Activated CD8-positive, alpha-beta memory T cell treated with anti-CD3 and anti-CD28 coated beads for 36 hours (primary cell): ENCODE measurements at regions not wholly inside any gene's neighbourhood (a gene's known extent, or its start where the extent isn't known, plus 50 kb on each side); places are given as distances from the start of the nearest gene placed in this dataset.
"Not testable (repeated sequence)": the region's sequence is repeated elsewhere in the genome, so short reads cannot be mapped to it uniquely, and the experiment has no call there.

Experiments used
- CTCF ChIA-PET: fragments of 350-600 bp; sonication (Branson Sonifier 250); formaldehyde crosslinking; loops from one replicate; lab custom pipeline; 2021; ENCODE audit warnings: antibody characterized with exemption; lab: Charles Lee
- POLR2A ChIA-PET: fragments of 350-600 bp; sonication (Branson Sonifier 250); formaldehyde crosslinking; loops from one replicate; lab custom pipeline; 2021; ENCODE audit warnings: antibody characterized with exemption; lab: Charles Lee

DNA sequence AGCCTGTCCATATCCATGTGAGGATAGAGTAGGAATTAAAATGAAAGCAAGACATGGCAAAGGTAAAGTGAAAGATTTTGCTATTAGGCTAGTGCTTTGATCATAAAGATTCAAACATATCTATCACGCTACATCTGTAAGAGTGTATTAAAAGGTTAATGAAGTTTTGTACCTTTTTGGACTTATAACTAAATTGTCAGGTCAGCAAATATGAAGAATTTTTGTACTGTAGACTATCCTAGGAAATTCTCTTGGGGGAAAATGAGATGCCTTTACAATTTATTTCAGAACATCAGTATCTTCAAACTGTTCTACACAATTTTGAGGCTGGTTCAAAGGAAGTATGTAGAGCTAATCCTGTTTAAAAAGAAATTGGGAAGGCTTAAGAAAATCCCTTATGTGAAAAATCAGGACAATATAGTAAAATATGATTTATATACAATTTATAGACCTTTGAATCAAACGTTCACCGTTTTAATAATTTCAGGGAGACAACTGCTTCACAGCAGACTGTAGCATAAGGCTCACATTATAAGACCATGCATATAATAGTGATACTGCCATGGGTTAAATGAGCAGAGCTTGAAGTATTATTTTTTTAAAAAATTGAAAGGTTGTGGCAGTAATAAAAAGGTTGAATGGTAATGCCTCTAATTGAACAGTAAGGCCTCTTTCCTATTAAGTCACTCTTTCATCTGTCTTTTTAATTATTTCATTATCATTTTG, 639.5 kb upstream of the ARRDC3 start:
- CTCF ChIA-PET = no interaction called here

DNA sequence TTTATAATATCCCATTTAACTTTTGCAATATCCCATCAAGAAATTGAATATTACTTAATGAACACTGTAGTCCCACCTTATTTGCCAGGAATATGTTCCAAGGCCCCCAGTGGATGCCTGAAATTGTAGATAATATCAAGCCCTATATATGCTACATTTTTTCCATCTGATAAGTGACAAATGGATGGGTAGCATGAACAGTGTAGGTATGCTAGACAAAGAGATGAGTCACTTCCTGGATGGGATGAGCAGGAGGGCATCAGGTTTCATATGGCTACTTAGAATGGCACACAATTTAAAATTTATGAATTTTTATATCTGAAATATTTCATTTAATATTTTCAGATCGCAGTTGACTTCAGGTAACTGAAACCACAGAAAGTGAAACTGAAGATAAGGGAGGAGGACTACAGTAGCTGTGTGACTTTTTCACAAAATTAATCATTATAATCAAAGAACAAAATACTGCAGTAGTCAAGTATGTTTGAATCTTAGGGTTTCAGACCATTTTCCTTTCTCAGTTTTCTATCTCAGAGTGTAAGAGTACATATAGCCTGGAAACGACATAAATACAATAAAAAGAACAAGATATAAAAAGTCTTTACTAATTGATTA, 636.4 kb upstream of the ARRDC3 start:
- CTCF ChIA-PET = no interaction called here
- POLR2A ChIA-PET = no interaction called here

More for the DNA sequence above, 639.5 kb upstream of the ARRDC3 start:
- POLR2A ChIA-PET = no interaction called here

GRCh38 chr5:92017776-92018175, 634.7 kb upstream of the ARRDC3 start:
- ChIA-PET POLR2A (no interaction called here), CTCF (no interaction called here)

- CTCF ChIA-PET, POLR2A ChIA-PET: not testable (repeated sequence)
Measured at GRCh38 chr5:92011845-92012244, 628.7 kb upstream of the ARRDC3 start.

DNA sequence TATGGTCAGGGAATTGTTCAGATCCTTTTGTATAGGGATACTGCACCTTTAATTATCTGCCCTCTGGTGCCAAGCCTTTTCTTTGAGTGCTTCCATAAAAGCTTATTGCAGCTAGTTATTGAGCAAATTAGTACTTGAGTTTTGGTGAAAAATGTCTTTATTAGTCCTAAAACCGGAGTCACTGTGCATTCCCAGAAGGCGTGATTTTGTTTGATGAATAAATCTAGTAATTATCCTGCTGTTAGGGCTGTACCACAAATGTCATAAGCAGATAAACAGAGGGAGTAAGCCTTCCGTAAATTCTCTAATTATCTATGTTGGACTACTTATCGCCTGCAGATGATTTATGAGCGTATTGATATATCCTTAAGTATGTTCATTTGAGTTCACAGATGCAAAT, 620.7 kb upstream of the ARRDC3 start:
- POLR2A ChIA-PET = no interaction called here

DNA sequence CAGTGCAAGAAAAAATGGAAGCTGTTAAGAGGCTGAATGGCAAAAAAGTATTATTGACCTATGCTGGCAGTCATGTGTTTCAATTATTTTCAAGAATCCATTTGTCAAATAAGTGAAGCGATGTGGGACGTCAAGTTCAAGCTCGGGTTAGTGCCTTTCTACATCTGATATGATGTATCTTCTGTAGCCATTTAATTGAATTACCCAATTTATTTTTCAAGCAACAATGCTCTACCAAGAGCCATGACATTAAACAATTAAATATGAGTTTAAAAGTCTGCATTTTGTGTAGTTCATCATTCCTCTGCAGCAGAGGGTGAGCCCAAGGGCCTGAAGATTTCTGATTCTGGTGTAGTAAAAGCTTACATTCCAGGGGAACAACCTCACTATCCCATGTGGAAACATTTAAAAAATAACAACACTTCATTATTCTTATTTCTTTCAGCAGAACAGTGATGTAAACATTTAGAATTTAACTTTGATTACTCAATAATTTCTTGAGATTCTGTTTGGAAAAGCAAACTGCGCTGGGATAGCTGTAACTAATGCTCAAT, 619.7 kb upstream of the ARRDC3 start:
- ChIA-PET POLR2A (no interaction called here), CTCF (no interaction called here)

More for the DNA sequence above, 620.7 kb upstream of the ARRDC3 start:
- CTCF ChIA-PET = no interaction called here

DNA sequence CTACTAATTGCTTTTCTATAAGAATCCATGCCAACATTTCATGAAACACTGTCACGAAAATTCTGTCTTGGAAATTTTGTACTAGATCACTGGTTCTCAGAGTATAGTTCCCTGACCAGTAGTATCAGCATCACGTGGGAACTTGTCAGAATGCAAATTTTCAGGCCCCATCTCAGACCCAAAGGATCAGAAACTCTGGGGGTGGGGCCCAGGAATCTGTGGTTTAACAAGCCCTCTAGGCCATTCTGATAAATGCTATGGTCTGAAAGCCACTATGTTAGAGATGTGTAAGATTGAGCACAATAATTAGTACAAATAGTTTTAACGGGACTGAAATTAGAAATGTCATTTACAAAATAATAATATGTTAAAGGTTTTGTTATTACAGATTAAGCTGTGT, 615.7 kb upstream of the ARRDC3 start:
- ChIA-PET POLR2A (no interaction called here), CTCF (no interaction called here)

- POLR2A ChIA-PET = no interaction called here
- CTCF ChIA-PET = no interaction called here
Measured at GRCh38 chr5:91983869-91984268, 600.8 kb upstream of the ARRDC3 start.

DNA sequence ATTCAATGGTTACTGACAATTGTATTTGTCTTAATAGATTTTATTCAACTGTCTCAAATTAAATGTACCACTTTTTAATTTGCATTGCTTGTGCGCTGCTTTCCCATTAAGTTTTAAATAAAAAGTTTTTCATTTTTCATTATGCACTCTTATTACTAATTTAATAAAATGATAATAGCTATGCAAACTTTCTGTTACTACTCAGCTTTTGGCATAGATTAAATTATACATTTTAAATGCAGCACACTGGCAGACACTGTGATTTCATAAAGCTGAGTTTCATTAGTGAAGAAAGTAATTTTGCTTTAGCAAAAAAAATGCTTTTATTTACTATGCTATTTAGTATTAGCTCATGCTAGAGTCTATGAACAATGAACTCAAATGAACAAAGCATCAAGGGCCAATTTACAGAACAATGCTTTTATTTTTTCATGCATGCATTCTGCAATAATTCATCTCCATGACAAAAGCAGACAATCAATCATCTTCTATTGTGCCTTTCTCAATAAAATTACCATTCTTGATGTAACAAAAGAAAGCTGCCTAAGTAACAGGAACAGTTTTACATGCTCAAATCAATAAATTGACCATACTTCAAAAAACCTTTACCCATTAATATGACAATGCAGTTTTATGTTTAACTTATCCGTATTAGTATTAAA, 595.2 kb upstream of the ARRDC3 start:
- ChIA-PET POLR2A (no interaction called here), CTCF (no interaction called here)

DNA sequence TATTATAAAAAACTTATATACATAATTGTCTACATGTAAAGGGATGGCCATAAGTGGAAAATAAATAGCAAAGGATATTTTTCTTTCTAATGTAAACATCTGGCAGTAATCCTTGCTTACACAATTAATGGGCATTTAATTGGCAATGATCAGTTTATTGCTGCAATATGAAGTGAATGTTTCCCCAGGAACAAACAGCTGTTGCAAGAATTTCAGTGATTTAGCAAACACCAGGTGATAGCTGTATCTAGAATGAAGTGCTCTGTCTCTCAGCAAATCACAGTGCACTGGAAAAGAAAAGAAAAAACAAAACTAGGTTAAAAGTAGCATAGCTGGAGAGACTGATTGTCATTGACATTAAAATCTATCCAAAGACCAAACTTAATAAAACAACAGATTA, 594.5 kb upstream of the ARRDC3 start:
- POLR2A ChIA-PET = no interaction called here
- CTCF ChIA-PET = no interaction called here

- ChIA-PET POLR2A (no interaction called here), CTCF (no interaction called here)
Measured at GRCh38 chr5:91976451-91976850, 593.3 kb upstream of the ARRDC3 start.

- ChIA-PET CTCF (no interaction called here), POLR2A (no interaction called here)
Measured at GRCh38 chr5:91963166-91963565, 580.0 kb upstream of the ARRDC3 start.

DNA sequence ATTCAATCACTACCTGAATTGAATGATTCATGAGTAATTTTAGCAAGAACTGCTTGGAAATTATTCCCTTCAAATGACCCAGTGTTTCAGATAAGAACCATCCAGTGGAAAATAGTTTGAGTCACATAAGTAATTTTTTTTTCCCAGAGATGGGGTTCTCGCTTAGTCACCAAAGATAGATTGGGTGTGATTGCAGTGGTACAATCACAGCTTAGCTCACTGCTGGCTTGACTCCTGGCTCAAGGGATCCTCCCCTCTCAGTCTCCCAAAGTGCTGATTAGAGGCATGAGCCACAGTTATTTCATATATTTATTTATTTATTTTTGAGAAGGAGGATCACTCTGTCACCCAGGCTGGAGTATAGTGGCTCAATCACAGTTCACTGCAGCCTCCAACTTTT, 574.5 kb upstream of the ARRDC3 start:
- ChIA-PET POLR2A (no interaction called here), CTCF (no interaction called here)

DNA sequence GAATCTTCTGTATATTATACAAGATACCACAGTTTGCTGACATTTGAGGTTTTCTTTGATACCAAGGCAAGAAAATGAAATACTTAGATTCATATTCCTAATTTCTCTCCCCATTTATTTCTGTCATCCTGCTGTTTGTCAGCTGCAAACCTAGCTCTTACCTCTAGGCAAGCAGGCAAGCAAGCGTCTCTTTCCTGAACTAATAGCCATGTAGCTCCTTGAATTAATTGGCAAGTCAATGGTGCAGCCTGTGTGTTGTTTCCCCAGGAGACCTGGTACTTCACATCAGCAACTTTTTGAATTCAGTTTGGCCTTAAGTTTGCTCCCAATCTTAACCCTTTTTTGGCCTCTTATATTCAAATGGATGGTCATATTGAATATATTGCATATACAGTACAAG, 573.6 kb upstream of the ARRDC3 start:
- POLR2A ChIA-PET = no interaction called here

GRCh38 chr5:91955610-91956009, 572.5 kb upstream of the ARRDC3 start:
- ChIA-PET POLR2A (no interaction called here), CTCF (no interaction called here)

More for the DNA sequence above, 573.6 kb upstream of the ARRDC3 start:
- CTCF ChIA-PET = no interaction called here

DNA sequence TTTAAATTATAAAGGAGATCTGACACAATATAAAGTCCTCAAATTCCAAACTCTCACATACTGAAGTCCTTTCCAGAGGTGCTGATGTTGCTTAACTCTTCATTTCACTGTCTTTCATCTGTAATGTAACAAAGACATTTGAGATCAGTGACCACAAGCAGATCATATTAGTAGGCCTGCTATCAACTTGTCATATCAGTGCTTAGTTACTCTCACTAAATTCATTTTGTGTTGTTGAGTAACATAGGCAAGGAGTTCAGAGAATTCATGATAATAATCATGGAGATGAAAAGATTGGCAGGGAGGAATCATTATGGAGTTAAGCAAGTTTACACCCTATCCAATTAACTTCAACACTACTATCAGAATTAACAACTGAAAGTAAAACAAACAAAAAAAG, 571.0 kb upstream of the ARRDC3 start:
- ChIA-PET POLR2A (no interaction called here), CTCF (no interaction called here)

DNA sequence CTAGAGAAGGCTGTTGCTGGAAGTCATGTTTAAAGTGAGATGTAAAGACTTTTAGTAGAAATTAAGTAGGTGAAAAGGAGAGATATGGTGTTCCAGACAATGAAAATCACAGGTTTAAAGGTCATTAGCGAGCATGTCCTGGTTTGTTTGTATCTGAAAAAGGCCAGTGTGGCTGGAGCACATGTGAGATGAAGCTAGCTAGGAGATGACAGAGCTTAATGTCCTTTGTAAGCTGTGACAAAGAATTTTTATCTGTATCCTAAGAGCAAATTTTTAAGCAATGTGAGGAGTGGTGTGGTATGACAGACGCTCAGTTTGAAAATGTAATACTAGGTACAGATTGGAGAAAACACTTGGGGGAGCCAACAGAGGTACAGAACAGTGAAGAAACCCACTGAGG, 567.2 kb upstream of the ARRDC3 start:
- ChIA-PET POLR2A (no interaction called here), CTCF (no interaction called here)

- ChIA-PET POLR2A (no interaction called here), CTCF (interaction anchor here (0.6 kb wide), 1 partner anchor 305 kb away, joined by 3 read pairs; no protein-coding TSS in a partner anchor)
Measured at GRCh38 chr5:91946870-91947269, 563.8 kb upstream of the ARRDC3 start.

- ChIA-PET CTCF (no interaction called here), POLR2A (no interaction called here)
Measured at GRCh38 chr5:91941588-91941987, 558.5 kb upstream of the ARRDC3 start.

DNA sequence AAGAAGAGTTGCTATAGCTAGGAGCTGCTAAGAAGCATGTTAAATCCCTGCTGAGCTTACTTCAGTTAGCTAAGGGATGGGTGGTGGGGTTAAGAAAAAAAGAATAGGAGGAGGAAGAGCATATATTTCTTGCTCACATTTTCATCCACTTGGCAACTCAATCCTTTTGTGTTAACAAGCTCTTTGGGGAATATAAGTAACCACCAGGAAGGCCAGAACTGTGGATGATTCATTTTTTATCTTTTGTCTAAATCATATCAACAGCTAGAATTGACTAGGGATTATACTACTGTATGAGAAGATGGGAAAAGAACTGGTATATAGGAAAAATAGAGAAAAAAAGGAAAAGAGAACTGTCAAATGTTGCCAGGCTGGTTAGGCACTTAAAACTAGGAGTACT, 555.3 kb upstream of the ARRDC3 start:
- ChIA-PET CTCF (no interaction called here), POLR2A (no interaction called here)

DNA sequence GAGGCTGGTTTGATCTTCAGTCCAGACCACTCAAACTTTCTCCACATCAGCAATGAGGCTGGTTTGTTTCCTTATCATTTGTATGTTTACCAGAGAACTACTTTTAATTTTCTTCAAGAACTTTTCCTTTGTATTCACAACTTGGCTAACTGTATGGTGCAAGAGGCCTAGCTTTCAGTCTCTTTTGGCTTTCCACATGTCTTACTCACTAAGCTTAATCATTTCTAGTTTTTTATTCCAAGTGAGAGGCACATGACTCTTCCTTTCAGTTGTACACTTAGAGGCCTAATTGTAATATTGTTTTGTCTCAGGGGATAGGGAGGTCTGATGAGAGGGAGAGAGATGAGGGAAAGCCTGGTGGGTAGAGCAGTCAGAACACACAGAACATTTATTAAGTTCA, 554.0 kb upstream of the ARRDC3 start:
- CTCF ChIA-PET = no interaction called here
- POLR2A ChIA-PET = no interaction called here
